Keratinocyte (primary cell): ENCODE measurements at regions not wholly inside any gene's neighbourhood (a gene's known extent, or its start where the extent isn't known, plus 50 kb on each side); places are given as distances from the start of the nearest gene placed in this dataset.
A peak's percentile ranks its signal among the peaks of the same experiment; 100 is the strongest.

Experiments
- DNase-seq: peaks from one replicate; pipeline ENCODE4 v3.0.0-alpha.2; 2011; ENCODE audit warnings: low read depth, missing footprints, low spot score
- FAIRE-seq: peaks from 2 replicates; lab custom pipeline; 2011; peaks lifted over from hg19 to GRCh38; lab: Jason Lieb, UNC
- H2AFZ ChIP-seq: 2 replicates; pipeline ENCODE4 v1.6.0; 2012; ENCODE audit warnings: low read length, control low read depth, inconsistent platforms; ENCODE audit not compliant: control insufficient read depth
- H3K27ac ChIP-seq: 2 replicates; pipeline ENCODE4 v1.5.1; 2011; ENCODE audit warnings: low read length; ENCODE audit not compliant: control insufficient read depth, insufficient read depth
- H3K27me3 ChIP-seq: 3 replicates; pipeline ENCODE4 v1.6.0; 2011; ENCODE audit warnings: low read length; ENCODE audit not compliant: control insufficient read depth, insufficient read depth; ENCODE audit errors: extremely low read depth
- H3K36me3 ChIP-seq, 2 experiments: 2 replicates in 1 of 2; 3 replicates in 1 of 2; pipeline ENCODE4 v1.5.1; 2011; ENCODE audit warnings: low read length in 2 of 2, mild to moderate bottlenecking in 1 of 2; ENCODE audit not compliant: control insufficient read depth in 2 of 2, insufficient read depth in 2 of 2; ENCODE audit errors: extremely low read depth in 1 of 2
- H3K4me1 ChIP-seq: 3 replicates; pipeline ENCODE4 v1.5.1; 2011; ENCODE audit warnings: low read length; ENCODE audit not compliant: control insufficient read depth, insufficient read depth; ENCODE audit errors: extremely low read depth
- H3K4me2 ChIP-seq: 3 replicates; pipeline ENCODE4 v1.6.0; 2011; ENCODE audit warnings: low read depth, low read length; ENCODE audit not compliant: control insufficient read depth, insufficient read depth; ENCODE audit errors: extremely low read depth
- H3K4me3 ChIP-seq, 3 experiments: fragments of 200-600 bp in 1 of 3; sonication (generic) in 1 of 3; 2 replicates in 2 of 3; 3 replicates in 1 of 3; pipeline ENCODE4 v1.5.1; 2011 to 2016; ENCODE audit warnings: low read length in 3 of 3, mild to moderate bottlenecking in 3 of 3, control low read depth in 2 of 3, inconsistent platforms in 1 of 3, low read depth in 1 of 3, mixed read lengths in 1 of 3, mixed run types in 1 of 3, moderate library complexity in 1 of 3; ENCODE audit not compliant: control insufficient read depth in 2 of 3, insufficient read depth in 2 of 3; ENCODE audit errors: extremely low read depth in 1 of 3
- H3K79me2 ChIP-seq: 2 replicates; pipeline ENCODE4 v1.6.0; 2012; ENCODE audit warnings: low read length; ENCODE audit not compliant: control insufficient read depth, insufficient read depth
- H3K9ac ChIP-seq: 3 replicates; pipeline ENCODE4 v1.6.0; 2011; ENCODE audit warnings: low read length; ENCODE audit not compliant: control insufficient read depth, insufficient read depth; ENCODE audit errors: extremely low read depth
- H3K9me1 ChIP-seq: 3 replicates; pipeline ENCODE4 v1.6.0; 2011; ENCODE audit warnings: low read length; ENCODE audit not compliant: control insufficient read depth, insufficient read depth; ENCODE audit errors: extremely low read depth
- H3K9me3 ChIP-seq: 2 replicates; pipeline ENCODE4 v1.5.1; 2012; ENCODE audit warnings: low read depth, low read length; ENCODE audit not compliant: control insufficient read depth
- H4K20me1 ChIP-seq: 3 replicates; pipeline ENCODE4 v1.6.0; 2011; ENCODE audit warnings: low read length; ENCODE audit not compliant: control insufficient read depth, insufficient read depth; ENCODE audit errors: extremely low read depth
- CTCF ChIP-seq, 3 experiments: IDR thresholded peaks in 1 of 3; conservative IDR thresholded peaks in 1 of 3; optimal IDR thresholded peaks in 1 of 3; 2 replicates in 2 of 3; 3 replicates in 1 of 3; pipeline versions ENCODE3 to v1.5.1; 2011; ENCODE audit warnings: low read length in 3 of 3, mild to moderate bottlenecking in 3 of 3, moderate library complexity in 2 of 3, control low read depth in 1 of 3, inconsistent platforms in 1 of 3; ENCODE audit not compliant: insufficient read depth in 2 of 3; ENCODE audit errors: extremely low read depth in 1 of 3
- EZH2 ChIP-seq: IDR thresholded peaks from one replicate; pipeline ENCODE4 v1.6.1; 2012; ENCODE audit warnings: inconsistent platforms, mild to moderate bottlenecking, low read length, moderate library complexity
- dilution Hi-C: fragments of 300-500 bp; cut with MboI; formaldehyde crosslinking; loops from one replicate; pipeline ENCODE4 v1.7.0; 2020; ENCODE audit warnings: low sequenced_read_pairs; ENCODE audit not compliant: extremely low pct_ligation_motif_present

DNA sequence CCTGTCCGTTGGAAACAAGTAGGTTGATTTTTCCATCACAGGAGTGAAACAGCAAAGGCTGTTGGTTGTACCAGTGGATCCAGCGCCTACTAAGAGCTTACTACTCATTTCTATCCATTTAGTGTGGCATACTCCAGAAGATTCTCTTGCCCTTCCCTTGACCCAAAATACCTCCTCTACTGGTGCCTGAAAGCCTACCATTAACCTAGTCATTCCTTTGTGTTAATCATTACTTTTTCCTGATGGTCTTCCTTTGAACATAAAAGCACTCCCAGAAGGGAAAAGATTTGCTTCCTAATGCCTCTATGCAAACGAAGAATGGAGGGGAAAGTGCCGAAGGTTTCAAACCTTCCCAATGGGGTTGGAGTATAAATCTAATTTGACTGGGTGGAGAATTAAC lies 123.3 kb downstream of the QRSL1 start:
- no peaks in the 10 kb centered on the region for H3K9me3 ChIP-seq
- no peaks in the 10 kb centered on the region for H4K20me1 ChIP-seq
- FAIRE-seq (no peak), DNase-seq (no peak)
- H3K27ac ChIP-seq = no peak overlapping the region
- H3K4me3 ChIP-seq = no peak overlapping the region
- H2AFZ ChIP-seq = no peak overlapping the region
- H3K9ac ChIP-seq = no peak overlapping the region
- peaks cover 39% of the 10 kb centered on the region for H3K4me1 ChIP-seq
- no peak overlapping the region for H3K4me2 ChIP-seq
- H3K79me2 ChIP-seq = no peaks in the 10 kb centered on the region
- TF ChIP-seq EZH2 (no peak), CTCF (optimal IDR thresholded peaks at IDR 0.05 in 1 of 3, IDR thresholded peaks at IDR 0.05 in 1 of 3, conservative IDR thresholded peaks at IDR 0.05 in 1 of 3; ENCODE audit: extremely low read depth in 1 of 3, insufficient read depth in 2 of 3, low read length in 3 of 3) (no peak)
- H3K27me3 ChIP-seq = no peaks in the 10 kb centered on the region
- no peaks in the 10 kb centered on the region for H3K36me3 ChIP-seq
- no peaks in the 10 kb centered on the region for H3K9me1 ChIP-seq
- dilution Hi-C loops = no loop called here

- no peaks in the 10 kb centered on the region for H3K9me3 ChIP-seq
- FAIRE-seq (peak; percentile 100), DNase-seq (peak; percentile 99)
- dilution Hi-C loops = no loop called here
- H3K4me1 ChIP-seq = peaks cover 47% of the 10 kb centered on the region
- H3K9me1 ChIP-seq = no peaks in the 10 kb centered on the region
- peak overlapping the region; percentile 59 for H3K9ac ChIP-seq
- H3K79me2 ChIP-seq = no peaks in the 10 kb centered on the region
- no peak overlapping the region for H3K4me3 ChIP-seq
- H3K27ac ChIP-seq = peak overlapping the region; percentile 83
- H3K4me2 ChIP-seq = peak overlapping the region; percentile 44
- H2AFZ ChIP-seq = no peak overlapping the region
- no peaks in the 10 kb centered on the region for H3K27me3 ChIP-seq
- H3K36me3 ChIP-seq = no peaks in the 10 kb centered on the region
- TF ChIP-seq EZH2 = no peak
- peak in 1 of 3 experiments; percentile 9 for TF ChIP-seq CTCF (optimal IDR thresholded peaks at IDR 0.05 in 1 of 3, IDR thresholded peaks at IDR 0.05 in 1 of 3, conservative IDR thresholded peaks at IDR 0.05 in 1 of 3; ENCODE audit: extremely low read depth in 1 of 3, insufficient read depth in 2 of 3, low read length in 3 of 3)
- no peaks in the 10 kb centered on the region for H4K20me1 ChIP-seq
Observed at GRCh38 chr6:106751501-106752252, 122.3 kb downstream of the QRSL1 start.
